A549 (cell line): ENCODE measurements at regions not wholly inside any gene's neighbourhood (a gene's known extent, or its start where the extent isn't known, plus 50 kb on each side); places are given as distances from the start of the nearest gene placed in this dataset.

ENCODE experiments used
- CHD4 ChIP-seq: fragments of 200-600 bp; sonication (generic); IDR thresholded peaks from 2 replicates; pipeline ENCODE4 v1.6.1; 2016; ENCODE audit warnings: antibody characterized with exemption, mild to moderate bottlenecking, borderline replicate concordance
- CTCF ChIP-seq: fragments of >200 bp; sonication (Bioruptor Twin); formaldehyde crosslinking; IDR thresholded peaks from 3 replicates; pipeline ENCODE4 v1.5.1; 2016
- E2F6 ChIP-seq: IDR thresholded peaks from 2 replicates; pipeline ENCODE4 v1.6.1; 2012; ENCODE audit warnings: low read depth, borderline replicate concordance
- EP300 ChIP-seq, 2 experiments: fragments of >200 bp; sonication (Bioruptor Twin); formaldehyde crosslinking; IDR thresholded peaks; 2 replicates in 1 of 2; 3 replicates in 1 of 2; pipeline ENCODE4 v1.6.1; 2016 to 2017
- ESRRA ChIP-seq: fragments of 150-350 bp; IDR thresholded peaks from 2 replicates; pipeline ENCODE4 v1.6.1; 2014; ENCODE audit warnings: mild to moderate bottlenecking, low read length, borderline replicate concordance
- POLR2A ChIP-seq: IDR thresholded peaks from 2 replicates; pipeline ENCODE4 v1.6.1; 2012; ENCODE audit warnings: mild to moderate bottlenecking, low read length
- RAD21 ChIP-seq, 2 experiments: fragments of >200 bp in 1 of 2; sonication (Bioruptor Twin) in 1 of 2; formaldehyde crosslinking in 1 of 2; IDR thresholded peaks in 1 of 2; conservative IDR thresholded peaks in 1 of 2; 2 replicates in 1 of 2; 3 replicates in 1 of 2; pipeline ENCODE4 v1.6.1; 2012 to 2018; ENCODE audit warnings: inconsistent platforms in 1 of 2
- RCOR1 ChIP-seq: fragments of 150-350 bp; IDR thresholded peaks from 2 replicates; pipeline ENCODE4 v1.6.1; 2014; ENCODE audit warnings: antibody characterized with exemption, low read length, low read depth
- RFX5 ChIP-seq: fragments of 450-650 bp; IDR thresholded peaks from 2 replicates; pipeline ENCODE4 v1.7.1; 2014; ENCODE audit warnings: antibody characterized with exemption, mild to moderate bottlenecking, moderate library complexity
- SMC3 ChIP-seq: fragments of >200 bp; sonication (Bioruptor Twin); formaldehyde crosslinking; IDR thresholded peaks from 3 replicates; pipeline ENCODE4 v1.6.1; 2018; ENCODE audit warnings: inconsistent platforms

GRCh38 chr3:177750436-177750835 lies 553.2 kb upstream of the TBL1XR1 start:
- no peak for TF ChIP-seq CTCF
- no peak for TF ChIP-seq SMC3
- no peak for TF ChIP-seq EP300 (IDR thresholded peaks at IDR 0.05)
- no peak for TF ChIP-seq RAD21 (conservative IDR thresholded peaks at IDR 0.05 in 1 of 2, IDR thresholded peaks at IDR 0.05 in 1 of 2)
- no peak for TF ChIP-seq ESRRA
- no peak for TF ChIP-seq RCOR1
- no peak for TF ChIP-seq E2F6
- TF ChIP-seq RFX5: no peak
- no peak for TF ChIP-seq CHD4
- no peak for TF ChIP-seq POLR2A
